H9 (cell line): ENCODE measurements at regions not wholly inside any gene's neighbourhood (a gene's known extent, or its start where the extent isn't known, plus 50 kb on each side); places are given as distances from the start of the nearest gene placed in this dataset.

Source experiments
- DNase-seq: peaks from one replicate; pipeline ENCODE4 v3.0.0-alpha.2; 2017
- H2AFZ ChIP-seq: one replicate; pipeline ENCODE4 v1.6.1; 2013; ENCODE audit warnings: mild to moderate bottlenecking, low read length, control low read depth, moderate library complexity
- H2AK5ac ChIP-seq: 2 replicates; pipeline ENCODE4 v1.6.1; 2013; ENCODE audit warnings: low read length, control low read depth, mixed read lengths; ENCODE audit not compliant: insufficient read length
- H2BK120ac ChIP-seq: one replicate; pipeline ENCODE4 v1.6.1; 2013; ENCODE audit warnings: low read depth, mild to moderate bottlenecking, low read length, control low read depth, inconsistent platforms; ENCODE audit not compliant: poor library complexity, severe bottlenecking
- H2BK12ac ChIP-seq: 2 replicates; pipeline ENCODE4 v1.6.1; 2013; ENCODE audit warnings: low read length, control low read depth, mixed read lengths, low read depth; ENCODE audit not compliant: insufficient read length
- H2BK15ac ChIP-seq: 2 replicates; pipeline ENCODE4 v1.6.1; 2013; ENCODE audit warnings: low read depth, low read length, control low read depth
- H2BK20ac ChIP-seq: one replicate; pipeline ENCODE4 v1.6.1; 2013; ENCODE audit warnings: low read depth, mild to moderate bottlenecking, low read length, control low read depth, inconsistent platforms; ENCODE audit not compliant: poor library complexity, severe bottlenecking
- H2BK5ac ChIP-seq: 2 replicates; pipeline ENCODE4 v1.6.1; 2013; ENCODE audit warnings: low read length, control low read depth, mixed read lengths; ENCODE audit not compliant: insufficient read length
- H3K14ac ChIP-seq: 2 replicates; pipeline ENCODE4 v1.6.1; 2013; ENCODE audit warnings: low read length, control low read depth; ENCODE audit not compliant: insufficient read depth
- H3K18ac ChIP-seq: 2 replicates; pipeline ENCODE4 v1.6.1; 2013; ENCODE audit warnings: low read depth, mild to moderate bottlenecking, mixed read lengths, low read length, control low read depth; ENCODE audit not compliant: insufficient read length
- H3K23ac ChIP-seq: 2 replicates; pipeline ENCODE4 v1.6.1; 2013; ENCODE audit warnings: low read length, control low read depth, mixed read lengths, low read depth; ENCODE audit not compliant: insufficient read length
- H3K23me2 ChIP-seq: 2 replicates; pipeline ENCODE4 v1.6.1; 2013; ENCODE audit warnings: low read depth, mild to moderate bottlenecking, mixed read lengths, low read length, control low read depth; ENCODE audit not compliant: insufficient read length, poor library complexity, severe bottlenecking
- H3K27ac ChIP-seq: 2 replicates; pipeline ENCODE4 v1.5.1; 2013; ENCODE audit warnings: low read length, control low read depth, mixed read lengths, low read depth; ENCODE audit not compliant: insufficient read length
- H3K27me3 ChIP-seq: 2 replicates; pipeline ENCODE4 v1.6.1; 2013; ENCODE audit warnings: low read length, control low read depth, inconsistent platforms; ENCODE audit not compliant: insufficient read depth
- H3K4ac ChIP-seq: 2 replicates; pipeline ENCODE4 v1.6.1; 2013; ENCODE audit warnings: low read depth, mild to moderate bottlenecking, control low read depth, inconsistent platforms, low read length, moderate library complexity
- H3K4me1 ChIP-seq: 2 replicates; pipeline ENCODE4 v1.6.1; 2013; ENCODE audit warnings: low read length, control low read depth, inconsistent platforms; ENCODE audit not compliant: insufficient read depth
- H3K4me2 ChIP-seq: 2 replicates; pipeline ENCODE4 v1.6.1; 2013; ENCODE audit warnings: low read length, control low read depth, mixed read lengths; ENCODE audit not compliant: insufficient read length, insufficient read depth
- H3K56ac ChIP-seq: 2 replicates; pipeline ENCODE4 v1.6.1; 2013; ENCODE audit warnings: low read depth, mild to moderate bottlenecking, mixed read lengths, low read length, control low read depth; ENCODE audit not compliant: insufficient read length
- H3K79me1 ChIP-seq: 2 replicates; pipeline ENCODE4 v1.6.1; 2013; ENCODE audit warnings: low read depth, mild to moderate bottlenecking, moderate library complexity, low read length, control low read depth, inconsistent platforms; ENCODE audit not compliant: insufficient read depth, poor library complexity, severe bottlenecking
- H3K79me2 ChIP-seq: 2 replicates; pipeline ENCODE4 v1.6.1; 2013; ENCODE audit warnings: low read length, control low read depth, inconsistent platforms; ENCODE audit not compliant: insufficient read depth
- H3K9ac ChIP-seq: 2 replicates; pipeline ENCODE4 v1.6.1; 2013; ENCODE audit warnings: low read length, control low read depth, mixed read lengths; ENCODE audit not compliant: insufficient read length; ENCODE audit errors: extremely low read depth
- H3K9me3 ChIP-seq: one replicate; pipeline ENCODE4 v1.6.1; 2013; ENCODE audit warnings: low read depth, low read length, inconsistent platforms; ENCODE audit not compliant: control insufficient read depth
- H3T11ph ChIP-seq: one replicate; pipeline ENCODE4 v1.6.1; 2013; ENCODE audit warnings: mild to moderate bottlenecking, low read length, control low read depth, inconsistent platforms
- H4K20me1 ChIP-seq: one replicate; pipeline ENCODE4 v1.6.1; 2013; ENCODE audit not compliant: control insufficient read depth, insufficient read length, insufficient read depth
- H4K5ac ChIP-seq: 2 replicates; pipeline ENCODE4 v1.6.1; 2013; ENCODE audit warnings: low read depth, mild to moderate bottlenecking, mixed read lengths, low read length, control low read depth; ENCODE audit not compliant: insufficient read length
- H4K8ac ChIP-seq: replicated peaks from 2 replicates; pipeline ENCODE4 v1.6.1; 2013; ENCODE audit warnings: low read length, control low read depth, mixed read lengths, low read depth; ENCODE audit not compliant: insufficient read length
- H4K91ac ChIP-seq: 2 replicates; pipeline ENCODE4 v1.6.1; 2013; ENCODE audit warnings: low read depth, mild to moderate bottlenecking, moderate library complexity, mixed read lengths, low read length, control low read depth; ENCODE audit not compliant: insufficient read length
- H3K27ac Mint-ChIP-seq, 3 experiments: 2 replicates in 2 of 3; 3 replicates in 1 of 3; pipeline ENCODE4 v1.8.0; 2020 to 2021; ENCODE audit warnings: mixed read lengths in 3 of 3, mild to moderate bottlenecking in 1 of 3, moderate library complexity in 1 of 3
- H3K27me3 Mint-ChIP-seq: 2 replicates; pipeline ENCODE4 v1.8.0; 2021; ENCODE audit warnings: low read depth, mild to moderate bottlenecking, moderate library complexity, mixed read lengths
- H3K36me3 Mint-ChIP-seq, 3 experiments: 2 replicates in 2 of 3; 3 replicates in 1 of 3; pipeline ENCODE4 v1.8.0; 2020 to 2021; ENCODE audit warnings: low read depth in 3 of 3, mixed read lengths in 3 of 3; ENCODE audit not compliant: insufficient read depth in 1 of 3
- H3K4me1 Mint-ChIP-seq, 2 experiments: 2 replicates each; pipeline ENCODE4 v1.8.0; 2020; ENCODE audit warnings: mixed read lengths in 2 of 2
- H3K4me3 Mint-ChIP-seq, 2 experiments: 2 replicates in 1 of 2; 3 replicates in 1 of 2; pipeline ENCODE4 v1.8.0; 2020 to 2021; ENCODE audit warnings: mild to moderate bottlenecking in 2 of 2, mixed read lengths in 2 of 2, moderate library complexity in 1 of 2
- H3K9me3 Mint-ChIP-seq, 2 experiments: 2 replicates in 1 of 2; 3 replicates in 1 of 2; pipeline ENCODE4 v1.8.0; 2020; ENCODE audit warnings: mild to moderate bottlenecking in 2 of 2, mixed read lengths in 2 of 2, moderate library complexity in 1 of 2
- CTCF ChIP-seq: fragments of 200-600 bp; sonication (generic); conservative IDR thresholded peaks from 3 replicates; pipeline ENCODE4 v1.8.0; 2021; ENCODE audit warnings: antibody characterized with exemption, mild to moderate bottlenecking
- WGBS: extraction: QIAGEN DNeasy Blood & Tissue Kit; methylation state at CpG from one replicate; pipeline ENCODE4 v1.1.7; 2013; ENCODE audit warnings: missing lambda C conversion rate, low lambda C conversion rate, mixed read lengths; ENCODE audit not compliant: insufficient read length; ENCODE audit errors: extremely low coverage; 5-methylcytosine and 5-hydroxymethylcytosine counted together

- H3K14ac ChIP-seq = no peak overlapping the region
- no peak overlapping the region for H2BK120ac ChIP-seq
- no peak for DNase-seq
- Mint-ChIP-seq H3K9me3 (peaks cover 12 to 13% of the 10 kb centered on the region in 2 experiments), H3K4me3 (no peak overlapping the region), H3K36me3 (peaks cover 8 to 17% (median 13%) of the 10 kb centered on the region in 3 experiments), H3K27ac (no peak overlapping the region), H3K4me1 (peaks cover 11 to 31% of the 10 kb centered on the region in 2 experiments), H3K27me3 (no peaks in the 10 kb centered on the region)
- H3K56ac ChIP-seq = no peak overlapping the region
- H2BK12ac ChIP-seq = no peak overlapping the region
- no peaks in the 10 kb centered on the region for H3K79me2 ChIP-seq
- no peak overlapping the region for H4K8ac ChIP-seq
- H3K9ac ChIP-seq = no peak overlapping the region
- no peaks in the 10 kb centered on the region for H3K79me1 ChIP-seq
- no peak overlapping the region for H3K4me2 ChIP-seq
- H3K9me3 ChIP-seq = no peaks in the 10 kb centered on the region
- H3K23me2 ChIP-seq = no peaks in the 10 kb centered on the region
- H2BK5ac ChIP-seq = no peak overlapping the region
- no peaks in the 10 kb centered on the region for H3K27me3 ChIP-seq
- H3K4ac ChIP-seq = no peak overlapping the region
- H3K4me1 ChIP-seq = peaks cover 7% of the 10 kb centered on the region; the same call in 1 of the 2 replicates
- H4K91ac ChIP-seq = no peak overlapping the region
- no peaks in the 10 kb centered on the region for H4K20me1 ChIP-seq
- H3K18ac ChIP-seq = no peak overlapping the region
- H2BK15ac ChIP-seq = no peak overlapping the region
- H3K27ac ChIP-seq = no peak overlapping the region
- no peak overlapping the region for H2BK20ac ChIP-seq
- no peak overlapping the region for H2AK5ac ChIP-seq
- no peak overlapping the region for H3T11ph ChIP-seq
- TF ChIP-seq CTCF = peak; percentile 96
- no CpG with 5 or more reads among the region's 4 CpGs for WGBS
- H2AFZ ChIP-seq = no peak overlapping the region
- H3K23ac ChIP-seq = no peak overlapping the region
- no peak overlapping the region for H4K5ac ChIP-seq
These were observed 490.8 kb upstream of the ADGRL4 start for GRCh38 chr1:79497193-79497773.
